ENCODE measurements at regions not wholly inside any gene's neighbourhood (a gene's known extent, or its start where the extent isn't known, plus 50 kb on each side); places are given as distances from the start of the nearest gene placed in this dataset.
"Not testable (repeated sequence)": the region's sequence is repeated elsewhere in the genome, so short reads cannot be mapped to it uniquely, and the experiment has no call there.

- peaks cover 0 to 9% (median 0%) of the 10 kb centered on the region in 3 donors for H3K4me1 ChIP-seq
- no peaks in the 10 kb centered on the region for H3K27me3 ChIP-seq
- WGBS, 2 donors (ENCODE audit: low coverage in 1 of 2): 8 to 9% methylated on average over 3 to 6 of the region's 6 CpGs
- H3K27ac ChIP-seq: no peak overlapping the region
- no peak overlapping the region for H3K4me3 ChIP-seq
- no peak for ATAC-seq
- no peaks in the 10 kb centered on the region for H3K36me3 ChIP-seq
- peaks cover 0 to 9% (median 0%) of the 10 kb centered on the region in 3 donors for H3K9me3 ChIP-seq
- TF ChIP-seq EP300 (IDR thresholded peaks at IDR 0.05) (no peak), POLR2AphosphoS5 (IDR thresholded peaks at IDR 0.05) (no peak), POLR2A (IDR thresholded peaks at IDR 0.05) (no peak)
- TF ChIP-seq, protein P1, sequence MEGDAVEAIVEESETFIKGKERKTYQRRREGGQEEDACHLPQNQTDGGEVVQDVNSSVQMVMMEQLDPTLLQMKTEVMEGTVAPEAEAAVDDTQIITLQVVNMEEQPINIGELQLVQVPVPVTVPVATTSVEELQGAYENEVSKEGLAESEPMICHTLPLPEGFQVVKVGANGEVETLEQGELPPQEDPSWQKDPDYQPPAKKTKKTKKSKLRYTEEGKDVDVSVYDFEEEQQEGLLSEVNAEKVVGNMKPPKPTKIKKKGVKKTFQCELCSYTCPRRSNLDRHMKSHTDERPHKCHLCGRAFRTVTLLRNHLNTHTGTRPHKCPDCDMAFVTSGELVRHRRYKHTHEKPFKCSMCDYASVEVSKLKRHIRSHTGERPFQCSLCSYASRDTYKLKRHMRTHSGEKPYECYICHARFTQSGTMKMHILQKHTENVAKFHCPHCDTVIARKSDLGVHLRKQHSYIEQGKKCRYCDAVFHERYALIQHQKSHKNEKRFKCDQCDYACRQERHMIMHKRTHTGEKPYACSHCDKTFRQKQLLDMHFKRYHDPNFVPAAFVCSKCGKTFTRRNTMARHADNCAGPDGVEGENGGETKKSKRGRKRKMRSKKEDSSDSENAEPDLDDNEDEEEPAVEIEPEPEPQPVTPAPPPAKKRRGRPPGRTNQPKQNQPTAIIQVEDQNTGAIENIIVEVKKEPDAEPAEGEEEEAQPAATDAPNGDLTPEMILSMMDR (IDR thresholded peaks at IDR 0.05): no peak
These were observed 121.1 kb downstream of the NXPE2 start for GRCh38 chr11:114799476-114799875.

GRCh38 chr11:114801773-114802172, 123.4 kb downstream of the NXPE2 start:
- Histone ChIP-seq H3K27me3 (peaks cover 8% of the 10 kb centered on the region), H3K4me1 (peaks cover 0 to 6% (median 0%) of the 10 kb centered on the region in 3 donors), H3K9me3 (peaks cover 0 to 9% (median 0%) of the 10 kb centered on the region in 3 donors), H3K27ac (no peak overlapping the region), H3K36me3 (no peaks in the 10 kb centered on the region), H3K4me3 (no peak overlapping the region)
- ATAC-seq: no peak
- no peak for TF ChIP-seq POLR2AphosphoS5 (IDR thresholded peaks at IDR 0.05)
- TF ChIP-seq, protein P1 (IDR thresholded peaks at IDR 0.05): no peak
- no peak for TF ChIP-seq POLR2A (IDR thresholded peaks at IDR 0.05)
- no peak for TF ChIP-seq EP300 (IDR thresholded peaks at IDR 0.05)
- WGBS, 2 donors (ENCODE audit: low coverage in 1 of 2): 77 to 89% methylated on average over 3 of the region's 3 CpGs

GRCh38 chr11:114802878-114803277, 124.6 kb downstream of the NXPE2 start:
- TF ChIP-seq EP300 (IDR thresholded peaks at IDR 0.05) (no peak), POLR2AphosphoS5 (IDR thresholded peaks at IDR 0.05) (no peak), POLR2A (IDR thresholded peaks at IDR 0.05) (no peak)
- TF ChIP-seq, protein P1 (IDR thresholded peaks at IDR 0.05): no peak
- Histone ChIP-seq H3K27ac (no peak overlapping the region), H3K4me1 (no peaks in the 10 kb centered on the region), H3K36me3 (no peaks in the 10 kb centered on the region), H3K9me3 (peaks cover 0 to 9% (median 0%) of the 10 kb centered on the region in 3 donors), H3K27me3 (peaks cover 8% of the 10 kb centered on the region), H3K4me3 (no peak overlapping the region)
- no peak for ATAC-seq
- 47 to 53% methylated on average over 3 to 6 of the region's 6 CpGs for WGBS, 2 donors (ENCODE audit: low coverage in 1 of 2)

DNA sequence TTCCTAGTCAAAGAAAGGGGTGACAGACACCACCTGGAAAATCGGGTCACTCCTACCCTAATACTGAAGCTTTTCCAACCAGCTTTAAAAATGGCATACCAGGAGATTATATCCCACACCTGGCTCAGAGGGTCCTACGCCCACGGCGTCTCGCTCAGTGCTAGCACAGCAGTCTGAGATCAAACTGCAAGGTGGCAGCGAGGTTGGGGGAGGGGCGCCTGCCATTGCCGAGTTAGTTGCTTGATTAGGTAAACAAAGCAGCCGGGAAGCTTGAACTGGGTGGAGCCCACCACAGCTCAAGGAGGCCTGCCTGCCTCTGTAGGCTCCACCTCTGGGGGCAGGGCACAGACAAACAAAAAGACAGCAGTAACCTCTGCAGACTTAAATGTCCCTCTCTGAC, 127.1 kb downstream of the NXPE2 start:
- no CpG with 5 or more reads among the region's 9 CpGs for WGBS, 2 donors (ENCODE audit: low coverage in 1 of 2)
- not testable (repeated sequence) for H3K9me3 ChIP-seq, H3K36me3 ChIP-seq, H3K27ac ChIP-seq, H3K4me1 ChIP-seq, H3K4me3 ChIP-seq, H3K27me3 ChIP-seq, ATAC-seq

GRCh38 chr11:114811971-114812370, 133.6 kb downstream of the NXPE2 start:
- H3K4me3 ChIP-seq: no peak overlapping the region
- H3K4me1 ChIP-seq: no peaks in the 10 kb centered on the region
- no peak for ATAC-seq
- no peaks in the 10 kb centered on the region for H3K36me3 ChIP-seq
- 74 to 83% methylated on average over 3 of the region's 3 CpGs for WGBS, 2 donors (ENCODE audit: low coverage in 1 of 2)
- H3K27ac ChIP-seq: no peak overlapping the region
- TF ChIP-seq, protein P1 (IDR thresholded peaks at IDR 0.05): no peak
- TF ChIP-seq POLR2AphosphoS5 (IDR thresholded peaks at IDR 0.05): no peak
- TF ChIP-seq EP300 (IDR thresholded peaks at IDR 0.05): no peak
- TF ChIP-seq POLR2A (IDR thresholded peaks at IDR 0.05): no peak
- H3K27me3 ChIP-seq: peaks cover under 1% of the 10 kb centered on the region
- no peaks in the 10 kb centered on the region for H3K9me3 ChIP-seq
